Neural cell (in vitro differentiated cells): ENCODE measurements at regions not wholly inside any gene's neighbourhood (a gene's known extent, or its start where the extent isn't known, plus 50 kb on each side); places are given as distances from the start of the nearest gene placed in this dataset.

Experiments
- H2AFZ ChIP-seq: fragments of 200-600, 300-800 bp; sonication (generic), shearing (Covaris generic); 2 replicates; pipeline ENCODE4 v1.6.0; 2014; ENCODE audit warnings: low read depth, mild to moderate bottlenecking, antibody characterized with exemption, low read length, moderate library complexity
- H3F3A ChIP-seq: fragments of 200-600 bp; shearing (Covaris generic); 2 replicates; pipeline ENCODE4 v1.6.1; 2016; ENCODE audit warnings: mild to moderate bottlenecking, moderate library complexity, mixed read lengths, antibody characterized with exemption, low read length; ENCODE audit not compliant: insufficient read depth, poor library complexity, severe bottlenecking
- H3K27ac ChIP-seq: fragments of 200-600, 300-800 bp; sonication (generic), shearing (Covaris generic); 2 replicates; pipeline ENCODE4 v1.5.1; 2014; ENCODE audit warnings: mild to moderate bottlenecking, low read length, moderate library complexity
- H3K27me3 ChIP-seq: fragments of 300-800, 200-600 bp; sonication (generic), shearing (Covaris generic); 2 replicates; pipeline ENCODE4 v1.6.0; 2014; ENCODE audit warnings: mild to moderate bottlenecking, low read depth, low read length, moderate library complexity; ENCODE audit not compliant: insufficient read depth
- H3K36me3 ChIP-seq: fragments of 300-800, 200-600 bp; sonication (generic), shearing (Covaris generic); 2 replicates; pipeline ENCODE4 v1.5.1; 2014; ENCODE audit warnings: mild to moderate bottlenecking, antibody characterized with exemption, low read length, moderate library complexity; ENCODE audit not compliant: insufficient read depth
- H3K4me2 ChIP-seq: fragments of 300-800, 200-600 bp; sonication (generic), shearing (Covaris generic); 2 replicates; pipeline ENCODE4 v1.6.0; 2014; ENCODE audit warnings: mild to moderate bottlenecking, low read length
- H3K4me3 ChIP-seq: fragments of 300-800, 200-600 bp; sonication (generic), shearing (Covaris generic); 2 replicates; pipeline ENCODE4 v1.5.1; 2014; ENCODE audit warnings: mild to moderate bottlenecking, low read length, moderate library complexity
- H3K79me2 ChIP-seq: fragments of 200-600 bp; shearing (Covaris generic); replicated peaks from 2 replicates; pipeline ENCODE4 v1.6.0; 2014; ENCODE audit warnings: mild to moderate bottlenecking, low read length, moderate library complexity; ENCODE audit not compliant: insufficient read depth
- H3K9ac ChIP-seq: fragments of 300-800, 200-600 bp; sonication (generic), shearing (Covaris generic); 2 replicates; pipeline ENCODE4 v1.6.1; 2016; ENCODE audit warnings: mild to moderate bottlenecking, low read length, mixed read lengths
- H3K9me2 ChIP-seq: fragments of 200-600 bp; shearing (Covaris generic); 2 replicates; pipeline ENCODE4 v1.6.1; 2016; ENCODE audit warnings: mild to moderate bottlenecking, low read length, mixed read lengths; ENCODE audit not compliant: insufficient read depth
- H3K9me3 ChIP-seq: fragments of 200-600, 300-800 bp; sonication (generic), shearing (Covaris generic); 2 replicates; pipeline ENCODE4 v1.6.1; 2016; ENCODE audit warnings: mild to moderate bottlenecking, mixed run types, low read length, moderate library complexity, mixed read lengths
- H4K20me1 ChIP-seq: fragments of 200-600 bp; shearing (Covaris generic); 2 replicates; pipeline ENCODE4 v1.6.1; 2016; ENCODE audit warnings: mild to moderate bottlenecking, mixed run types; ENCODE audit not compliant: insufficient read depth
- CTCF ChIP-seq: fragments of 450-650 bp; IDR thresholded peaks from 2 replicates; pipeline ENCODE4 v1.5.1; 2014; ENCODE audit warnings: antibody characterized with exemption, mild to moderate bottlenecking, moderate library complexity; ENCODE audit not compliant: poor library complexity, severe bottlenecking
- EP300 ChIP-seq: fragments of 450-650 bp; conservative IDR thresholded peaks from 2 replicates; pipeline ENCODE4 v1.6.1; 2014; ENCODE audit warnings: antibody characterized with exemption, mild to moderate bottlenecking, moderate library complexity; ENCODE audit not compliant: poor library complexity, severe bottlenecking
- EZH2 ChIP-seq: fragments of 200-600, 300-800 bp; shearing (Covaris generic), sonication (generic); IDR thresholded peaks from 2 replicates; pipeline ENCODE4 v1.6.1; 2014; ENCODE audit warnings: antibody characterized with exemption, low read length, borderline replicate concordance, mild to moderate bottlenecking; ENCODE audit not compliant: insufficient read depth, poor library complexity, severe bottlenecking
- MXI1 ChIP-seq: fragments of 450-650 bp; conservative IDR thresholded peaks from 2 replicates; pipeline ENCODE4 v1.6.1; 2014; ENCODE audit warnings: antibody characterized with exemption, mild to moderate bottlenecking; ENCODE audit not compliant: poor library complexity, severe bottlenecking
- POLR2AphosphoS5 ChIP-seq: IDR thresholded peaks from 2 replicates; pipeline ENCODE4 v1.6.1; 2012
- RAD21 ChIP-seq: fragments of 450-650 bp; conservative IDR thresholded peaks from 2 replicates; pipeline ENCODE4 v1.6.1; 2014; ENCODE audit warnings: antibody characterized with exemption, mild to moderate bottlenecking, moderate library complexity
- REST ChIP-seq: IDR thresholded peaks from 2 replicates; pipeline ENCODE4 v1.6.1; 2012; ENCODE audit warnings: borderline replicate concordance
- TAF1 ChIP-seq: IDR thresholded peaks from 2 replicates; pipeline ENCODE4 v1.6.1; 2012; ENCODE audit warnings: low read depth

DNA sequence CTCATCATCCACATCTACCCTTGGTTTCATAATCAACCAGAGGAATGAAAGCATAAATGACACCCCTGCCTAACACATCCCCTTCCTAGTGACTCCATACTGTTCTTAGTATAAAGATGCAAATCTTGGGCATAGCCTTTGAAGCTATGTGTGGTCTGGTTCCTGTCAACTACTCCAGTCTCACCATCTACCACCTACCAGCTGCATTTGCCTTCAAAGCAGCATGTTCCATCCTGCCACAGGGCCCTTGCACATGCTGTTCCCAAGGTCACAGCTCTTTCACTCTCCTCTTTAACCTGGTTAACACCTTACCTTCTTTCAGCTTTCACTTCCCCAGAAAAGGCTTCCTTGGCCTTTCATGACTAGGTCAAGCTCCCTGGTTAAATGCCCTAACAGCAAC is 62.3 kb upstream of the ARHGEF3 start:
- Histone ChIP-seq H2AFZ (no peak overlapping the region), H3K27me3 (no peaks in the 10 kb centered on the region)

GRCh38 chr3:56862352-56863062 is 60.8 kb upstream of the ARHGEF3 start:
- no peak overlapping the region for H2AFZ ChIP-seq
- H3K9me3 ChIP-seq = no peaks in the 10 kb centered on the region
- no peaks in the 10 kb centered on the region for H3K9me2 ChIP-seq
- no peak overlapping the region for H3K4me2 ChIP-seq
- H3K79me2 ChIP-seq = no peaks in the 10 kb centered on the region
- H3F3A ChIP-seq = no peaks in the 10 kb centered on the region
- TF ChIP-seq POLR2AphosphoS5 = no peak
- no peak for TF ChIP-seq EZH2
- no peak for TF ChIP-seq TAF1
- TF ChIP-seq CTCF = no peak
- no peak for TF ChIP-seq REST
- TF ChIP-seq RAD21 = no peak
- TF ChIP-seq MXI1 = no peak
- H3K4me3 ChIP-seq = no peak overlapping the region
- no peak overlapping the region for H3K9ac ChIP-seq
- no peaks in the 10 kb centered on the region for H3K36me3 ChIP-seq
- H4K20me1 ChIP-seq = no peaks in the 10 kb centered on the region
- no peak overlapping the region for H3K27ac ChIP-seq
- no peaks in the 10 kb centered on the region for H3K27me3 ChIP-seq

More for the DNA sequence above, 62.3 kb upstream of the ARHGEF3 start:
- Histone ChIP-seq H4K20me1 (no peaks in the 10 kb centered on the region), H3K9me2 (no peaks in the 10 kb centered on the region), H3F3A (no peaks in the 10 kb centered on the region), H3K79me2 (no peaks in the 10 kb centered on the region), H3K9me3 (no peaks in the 10 kb centered on the region), H3K36me3 (no peaks in the 10 kb centered on the region), H3K4me3 (no peak overlapping the region), H3K9ac (no peak overlapping the region), H3K4me2 (no peak overlapping the region), H3K27ac (no peak overlapping the region)
- no peak for TF ChIP-seq MXI1
- no peak for TF ChIP-seq RAD21
- TF ChIP-seq TAF1 = no peak
- no peak for TF ChIP-seq EP300
- no peak for TF ChIP-seq POLR2AphosphoS5
- TF ChIP-seq REST = no peak
